Activated CD8-positive, alpha-beta T cell treated with anti-CD3 and anti-CD28 coated beads, Interleukin-2, amount 10 ng/mL, durations not matched to agents 7 days and 5 days (primary cell): ENCODE measurements at regions not wholly inside any gene's neighbourhood (a gene's known extent, or its start where the extent isn't known, plus 50 kb on each side); places are given as distances from the start of the nearest gene placed in this dataset.
"Not testable (repeated sequence)": the region's sequence is repeated elsewhere in the genome, so short reads cannot be mapped to it uniquely, and the experiment has no call there.

Source experiments
- ATAC-seq: fragments of 150-1000 bp; cut with Tn5 transposase; one replicate; pipeline ENCODE4 v1.10.0; 2021; ENCODE audit warnings: moderate library complexity
- CTCF ChIA-PET: fragments of 350-600 bp; sonication (Branson Sonifier 250); formaldehyde crosslinking; loops from one replicate; lab custom pipeline; 2021; ENCODE audit warnings: antibody characterized with exemption; lab: Charles Lee
- POLR2A ChIA-PET: fragments of 350-600 bp; sonication (Branson Sonifier 250); formaldehyde crosslinking; loops from one replicate; lab custom pipeline; 2021; ENCODE audit warnings: antibody characterized with exemption; lab: Charles Lee
- DNase-seq: peaks from one replicate; pipeline ENCODE4 v3.0.0-alpha.2; 2020
- H3K27ac Mint-ChIP-seq: one replicate; pipeline ENCODE4 v1.8.0; 2021; ENCODE audit warnings: mild to moderate bottlenecking, mixed read lengths
- H3K27me3 Mint-ChIP-seq: one replicate; pipeline ENCODE4 v1.8.0; 2021; ENCODE audit warnings: low read depth, mixed read lengths
- H3K36me3 Mint-ChIP-seq: one replicate; pipeline ENCODE4 v1.8.0; 2021; ENCODE audit warnings: low read depth, mixed read lengths
- H3K4me1 Mint-ChIP-seq: one replicate; pipeline ENCODE4 v1.8.0; 2021; ENCODE audit warnings: low read depth, mixed read lengths
- H3K4me3 Mint-ChIP-seq: one replicate; pipeline ENCODE4 v1.8.0; 2021; ENCODE audit warnings: mild to moderate bottlenecking, mixed read lengths
- H3K9me3 Mint-ChIP-seq: one replicate; pipeline ENCODE4 v1.8.0; 2022; ENCODE audit warnings: mixed read lengths; ENCODE audit not compliant: insufficient read depth

DNA sequence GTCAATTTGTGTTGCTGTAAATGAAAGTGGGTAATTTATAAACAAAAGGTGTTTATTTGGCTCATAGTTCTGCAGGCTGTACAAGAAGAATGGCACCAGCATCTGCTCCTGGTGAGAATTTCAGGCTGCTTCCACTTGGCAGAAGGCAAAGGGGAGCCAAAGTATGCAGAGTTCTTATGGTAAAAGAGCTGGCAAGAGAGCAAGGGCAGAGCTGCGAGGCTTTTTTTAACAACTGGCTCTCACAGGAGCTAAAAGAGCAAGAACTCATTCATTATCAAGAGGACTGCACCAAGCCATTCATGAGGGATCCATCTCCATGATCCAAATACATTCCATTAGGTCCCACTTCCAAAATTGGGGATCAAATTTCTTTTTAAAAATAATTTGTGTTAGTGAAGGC lies 1712.7 kb downstream of the SLITRK5 start:
- H3K4me1 Mint-ChIP-seq, result no peaks in the 10 kb centered on the region
- ChIA-PET POLR2A (no interaction called here), CTCF (interaction anchor here (0.9 kb wide), 1 partner anchor 11 kb away, joined by 3 read pairs; no protein-coding TSS in a partner anchor)
- H3K27me3 Mint-ChIP-seq, result no peaks in the 10 kb centered on the region
- no peak overlapping the region for H3K4me3 Mint-ChIP-seq
- H3K36me3 Mint-ChIP-seq, result no peaks in the 10 kb centered on the region
- no peak for ATAC-seq
- DNase-seq, result no peak
- H3K9me3 Mint-ChIP-seq, result peaks cover 9% of the 10 kb centered on the region
- H3K27ac Mint-ChIP-seq, result no peak overlapping the region

DNA sequence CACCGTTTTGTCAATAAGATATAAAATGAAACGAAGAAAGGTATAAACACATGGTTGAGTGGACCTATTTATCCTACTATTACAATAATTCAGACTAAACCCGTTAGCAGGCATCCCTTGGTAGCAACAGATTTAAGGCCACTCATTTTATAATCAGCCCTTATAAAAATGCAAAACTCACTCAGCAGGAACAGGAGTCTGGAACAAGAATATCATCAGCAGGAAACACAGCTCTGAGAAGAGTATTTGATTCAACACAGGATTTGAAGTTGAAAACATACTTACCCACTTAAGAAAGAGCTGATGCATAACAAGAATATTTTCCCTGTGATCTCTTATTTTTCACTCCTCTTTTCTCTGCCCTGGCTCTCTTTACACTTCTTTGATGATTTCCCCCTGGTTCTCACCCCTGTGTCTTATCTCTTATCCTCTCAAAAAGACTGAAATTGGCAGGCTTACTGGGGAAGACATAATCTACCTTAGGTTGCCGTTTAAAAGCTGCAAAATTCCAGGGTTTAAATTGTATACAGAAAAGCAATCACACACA lies 1722.7 kb downstream of the SLITRK5 start:
- no peaks in the 10 kb centered on the region for H3K36me3 Mint-ChIP-seq
- DNase-seq, result no peak
- ChIA-PET POLR2A (no interaction called here), CTCF (interaction anchor here (1.5 kb wide), 1 partner anchor 10 kb away, joined by 3 read pairs; no protein-coding TSS in a partner anchor)
- no peak overlapping the region for H3K27ac Mint-ChIP-seq
- no peak overlapping the region for H3K4me3 Mint-ChIP-seq
- no peak for ATAC-seq
- H3K27me3 Mint-ChIP-seq, result no peaks in the 10 kb centered on the region
- no peaks in the 10 kb centered on the region for H3K4me1 Mint-ChIP-seq
- H3K9me3 Mint-ChIP-seq, result peaks cover 3% of the 10 kb centered on the region

DNA sequence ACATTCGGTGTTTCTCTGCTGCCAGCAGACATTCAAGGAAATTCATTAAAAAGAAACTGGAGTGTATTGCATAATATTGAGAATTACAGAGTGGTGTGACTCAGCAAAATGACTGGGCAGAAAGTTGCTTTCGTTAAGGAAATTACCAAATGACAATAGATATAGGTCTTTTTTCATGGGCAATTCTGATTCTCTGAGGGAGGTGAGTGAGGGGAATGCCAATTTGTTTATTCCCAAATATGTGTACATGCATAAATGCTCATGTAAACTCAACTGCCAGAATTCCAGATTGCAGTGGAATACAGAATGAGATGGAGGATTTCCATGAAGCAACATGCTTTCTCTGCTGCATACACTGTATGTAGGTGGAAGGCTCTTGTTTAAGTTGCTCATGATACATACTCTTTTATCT lies 1730.1 kb downstream of the SLITRK5 start:
- H3K36me3 Mint-ChIP-seq, result no peaks in the 10 kb centered on the region

DNA sequence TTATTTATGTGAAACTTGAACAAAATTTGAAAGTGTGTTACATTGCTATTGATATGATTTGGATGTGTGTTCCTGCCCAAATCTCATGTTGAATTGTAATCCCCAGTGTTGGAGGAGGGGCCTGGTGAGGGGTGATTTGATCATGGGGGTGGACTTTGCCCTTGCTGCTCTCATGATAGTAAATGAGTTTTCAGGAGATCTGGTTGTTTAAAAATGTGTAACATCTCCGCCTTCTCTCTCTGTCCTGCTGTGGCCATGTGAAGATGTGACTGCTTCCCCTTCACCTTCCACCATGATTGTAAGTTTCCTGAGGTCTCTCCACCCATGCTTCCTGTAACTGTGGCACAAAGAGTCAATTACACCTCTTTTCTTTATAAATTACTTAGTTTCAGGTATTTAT lies 1731.0 kb downstream of the SLITRK5 start:
- Mint-ChIP-seq H3K4me1 (no peaks in the 10 kb centered on the region), H3K27me3 (no peaks in the 10 kb centered on the region), H3K9me3 (peaks cover 35% of the 10 kb centered on the region), H3K4me3 (no peak overlapping the region), H3K36me3 (no peaks in the 10 kb centered on the region), H3K27ac (no peak overlapping the region)
- no peak for DNase-seq
- ATAC-seq, result no peak
- CTCF ChIA-PET, result no interaction called here
- POLR2A ChIA-PET, result no interaction called here

More for the DNA sequence above, 1730.1 kb downstream of the SLITRK5 start:
- POLR2A ChIA-PET, result no interaction called here
- Mint-ChIP-seq H3K9me3 (peaks cover 35% of the 10 kb centered on the region), H3K27me3 (no peaks in the 10 kb centered on the region), H3K4me1 (no peaks in the 10 kb centered on the region), H3K27ac (no peak overlapping the region), H3K4me3 (no peak overlapping the region)
- ATAC-seq, result no peak
- CTCF ChIA-PET, result no interaction called here
- no peak for DNase-seq

DNA sequence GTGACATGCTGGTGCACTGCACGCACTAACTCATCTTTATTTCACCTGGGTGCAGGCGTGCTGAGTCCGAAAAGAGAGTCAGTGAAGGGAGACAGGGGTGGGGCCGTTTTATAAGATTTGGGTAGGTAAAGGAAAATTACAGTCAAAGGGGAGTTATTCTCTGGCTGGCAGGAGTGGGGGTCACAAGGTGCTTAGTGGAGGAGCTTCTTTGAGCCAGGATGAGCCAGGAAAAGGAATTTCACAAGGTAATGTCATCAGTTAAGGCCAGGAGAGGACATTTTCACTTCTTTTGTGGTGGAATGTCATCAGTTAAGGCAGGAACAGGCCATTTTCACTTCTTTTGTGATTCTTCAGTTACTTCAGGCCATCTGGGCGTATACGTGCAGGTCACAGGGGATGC lies 1734.9 kb downstream of the SLITRK5 start:
- H3K27ac Mint-ChIP-seq, DNase-seq, POLR2A ChIA-PET, H3K4me1 Mint-ChIP-seq, H3K27me3 Mint-ChIP-seq, H3K4me3 Mint-ChIP-seq, ATAC-seq, CTCF ChIA-PET, H3K36me3 Mint-ChIP-seq: not testable (repeated sequence)
- H3K9me3 Mint-ChIP-seq, result peaks cover 28% of the 10 kb centered on the region

DNA sequence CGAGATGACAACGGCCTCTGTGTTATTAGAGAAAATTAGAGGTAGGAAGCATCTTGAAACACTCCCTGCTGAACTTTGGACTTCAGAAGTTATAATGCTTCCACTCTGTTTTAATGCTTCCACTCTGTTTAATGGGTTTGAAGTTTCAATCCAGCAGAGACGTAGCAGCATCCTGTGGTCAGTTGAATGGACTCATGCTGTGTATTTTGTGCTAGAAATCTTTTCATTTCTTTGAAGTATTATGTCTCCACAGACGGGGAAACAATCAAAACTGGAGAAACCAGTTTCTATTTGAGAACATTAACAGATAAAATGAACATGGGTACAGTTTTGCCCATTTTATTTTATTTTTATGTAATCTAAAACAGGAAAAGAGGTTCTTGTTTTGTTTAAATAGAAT lies 1736.2 kb downstream of the SLITRK5 start:
- Mint-ChIP-seq H3K27me3 (no peaks in the 10 kb centered on the region), H3K4me3 (no peak overlapping the region), H3K27ac (no peak overlapping the region), H3K9me3 (peaks cover 21% of the 10 kb centered on the region), H3K4me1 (no peaks in the 10 kb centered on the region), H3K36me3 (no peaks in the 10 kb centered on the region)
- ChIA-PET CTCF (no interaction called here), POLR2A (no interaction called here)
- ATAC-seq (no peak), DNase-seq (no peak)

DNA sequence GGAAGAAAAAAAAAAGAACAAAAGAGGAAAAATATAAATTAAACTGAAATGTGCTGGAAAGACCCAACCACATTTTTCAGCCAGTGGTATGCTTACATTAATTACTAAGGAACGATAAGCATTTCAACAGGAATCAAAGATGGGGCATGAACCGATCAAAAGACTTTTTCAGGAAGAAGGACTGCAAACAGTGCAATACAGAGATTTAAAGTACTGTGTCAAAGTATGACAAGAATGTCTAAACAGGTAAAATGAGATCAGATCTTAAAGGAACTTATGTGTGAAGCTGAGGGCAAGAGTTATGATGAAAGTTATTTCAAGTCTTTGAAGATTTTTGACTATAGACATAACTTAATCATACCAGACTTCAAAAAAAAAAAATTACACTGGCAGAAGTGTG lies 1761.8 kb downstream of the SLITRK5 start:
- DNase-seq (no peak), ATAC-seq (no peak)
- H3K27me3 Mint-ChIP-seq, result no peaks in the 10 kb centered on the region
- H3K27ac Mint-ChIP-seq, result no peak overlapping the region
- CTCF ChIA-PET, result no interaction called here
- no peaks in the 10 kb centered on the region for H3K4me1 Mint-ChIP-seq
- POLR2A ChIA-PET, result no interaction called here
- no peak overlapping the region for H3K4me3 Mint-ChIP-seq
- H3K36me3 Mint-ChIP-seq, result no peaks in the 10 kb centered on the region
- peaks cover 20% of the 10 kb centered on the region for H3K9me3 Mint-ChIP-seq

DNA sequence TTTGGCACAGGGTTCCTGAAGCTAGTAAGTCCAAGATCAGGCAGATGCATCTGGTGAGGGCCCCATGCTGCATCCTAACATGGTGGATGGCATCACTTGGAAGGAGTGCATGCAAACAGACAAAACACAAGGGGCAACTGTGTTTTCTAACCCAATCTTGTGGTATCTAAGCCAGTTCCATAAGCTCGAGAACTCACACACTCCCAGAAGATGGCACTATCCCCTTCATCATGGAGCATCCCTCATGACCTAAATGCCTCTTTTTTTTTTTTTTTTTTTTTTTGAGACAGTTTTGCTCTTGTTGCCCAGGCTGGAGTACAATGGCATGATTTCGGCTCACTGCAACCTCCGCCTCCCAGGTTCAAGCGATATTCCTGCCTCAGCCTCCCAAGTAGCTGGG lies 1763.5 kb downstream of the SLITRK5 start:
- H3K27ac Mint-ChIP-seq, H3K27me3 Mint-ChIP-seq, H3K36me3 Mint-ChIP-seq, H3K4me3 Mint-ChIP-seq, CTCF ChIA-PET, DNase-seq, POLR2A ChIA-PET, ATAC-seq, H3K4me1 Mint-ChIP-seq: not testable (repeated sequence)
- peaks cover 16% of the 10 kb centered on the region for H3K9me3 Mint-ChIP-seq

DNA sequence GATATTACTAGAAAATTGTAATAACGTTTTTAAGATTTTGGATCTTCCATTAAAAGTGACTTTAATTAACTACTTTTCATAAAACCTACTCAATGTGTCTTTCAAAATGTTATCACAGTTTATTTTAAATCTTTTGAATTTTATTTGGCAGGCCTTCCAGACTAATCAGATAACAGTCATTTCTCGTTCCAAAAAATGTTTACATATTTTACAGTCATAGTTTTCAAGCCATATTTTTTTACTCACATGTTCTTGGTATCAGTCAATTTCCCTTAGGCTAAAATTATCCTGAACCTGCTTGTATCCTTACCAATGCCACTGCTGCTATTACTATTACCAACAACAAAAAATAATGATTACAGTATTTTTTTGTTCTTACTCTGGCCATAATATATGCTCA lies 1783.5 kb downstream of the SLITRK5 start:
- POLR2A ChIA-PET, result no interaction called here
- DNase-seq (no peak), ATAC-seq (no peak)
- Mint-ChIP-seq H3K4me1 (no peaks in the 10 kb centered on the region), H3K27ac (no peak overlapping the region), H3K4me3 (no peak overlapping the region), H3K36me3 (no peaks in the 10 kb centered on the region), H3K27me3 (no peaks in the 10 kb centered on the region), H3K9me3 (peaks cover 9% of the 10 kb centered on the region)
- CTCF ChIA-PET, result no interaction called here

DNA sequence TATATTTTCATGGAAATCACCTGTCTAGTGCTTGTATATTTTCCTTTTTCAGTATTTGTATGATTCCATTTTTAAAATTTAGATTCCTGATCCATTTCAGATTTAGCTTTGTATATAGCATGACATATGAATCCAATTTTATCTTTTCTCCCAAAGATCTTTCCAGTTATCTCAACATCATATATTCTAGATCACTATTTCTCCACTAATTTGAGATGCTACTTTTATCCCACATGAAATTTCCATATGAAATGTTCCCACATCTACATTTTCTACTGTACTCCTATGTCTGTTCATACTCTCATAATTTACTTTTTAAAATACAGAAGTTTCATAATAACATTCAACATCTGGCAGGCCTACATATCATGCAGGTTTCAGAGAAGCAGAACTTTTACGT lies 1784.1 kb downstream of the SLITRK5 start:
- no peaks in the 10 kb centered on the region for H3K36me3 Mint-ChIP-seq
- ChIA-PET CTCF (no interaction called here), POLR2A (no interaction called here)
- H3K4me3 Mint-ChIP-seq, result no peak overlapping the region
- DNase-seq (no peak), ATAC-seq (no peak)
- H3K27ac Mint-ChIP-seq, result no peak overlapping the region
- H3K4me1 Mint-ChIP-seq, result no peaks in the 10 kb centered on the region
- peaks cover 9% of the 10 kb centered on the region for H3K9me3 Mint-ChIP-seq
- no peaks in the 10 kb centered on the region for H3K27me3 Mint-ChIP-seq

DNA sequence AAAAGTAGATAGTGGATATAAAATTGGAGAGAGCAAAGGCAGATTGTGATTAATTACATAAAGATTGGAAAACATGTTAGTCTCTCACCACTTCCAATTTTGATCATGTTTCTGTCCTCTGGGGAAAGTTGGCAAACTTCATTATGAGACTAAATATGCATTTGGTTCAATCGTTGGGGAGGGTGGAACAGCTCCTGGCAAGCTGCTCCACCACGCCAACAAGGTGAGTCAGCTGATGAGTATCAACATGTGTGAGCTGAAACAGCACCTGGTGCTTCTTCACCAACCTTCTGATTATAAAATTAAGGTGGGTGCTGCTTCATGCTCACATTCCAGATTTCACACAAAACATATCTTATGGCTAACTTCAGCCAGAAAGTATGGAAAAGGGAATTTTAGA lies 1784.6 kb downstream of the SLITRK5 start:
- Mint-ChIP-seq H3K27ac (no peak overlapping the region), H3K4me3 (no peak overlapping the region), H3K4me1 (no peaks in the 10 kb centered on the region), H3K27me3 (no peaks in the 10 kb centered on the region), H3K36me3 (no peaks in the 10 kb centered on the region), H3K9me3 (peaks cover 9% of the 10 kb centered on the region)
- ATAC-seq (no peak), DNase-seq (no peak)
- POLR2A ChIA-PET, result no interaction called here
- CTCF ChIA-PET, result no interaction called here

DNA sequence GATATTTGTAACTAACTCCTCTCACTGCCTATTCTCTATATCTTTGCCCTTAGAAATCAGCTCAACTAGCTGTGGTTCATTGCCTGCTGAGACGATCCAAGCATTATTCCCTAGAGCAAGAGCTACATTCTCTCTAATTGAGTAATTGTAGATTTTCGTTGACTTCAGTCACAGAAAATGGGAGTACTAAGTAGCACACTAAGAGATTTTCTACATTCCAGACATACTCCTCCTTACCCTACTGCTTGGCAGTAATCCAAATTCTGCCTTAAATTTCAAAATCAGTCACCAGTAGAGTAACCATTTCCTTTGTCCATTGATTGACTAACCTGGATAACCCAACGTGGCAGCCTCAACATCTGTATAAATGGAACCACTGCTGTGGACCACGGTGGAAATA lies 1786.8 kb downstream of the SLITRK5 start:
- CTCF ChIA-PET, result no interaction called here
- ATAC-seq (no peak), DNase-seq (no peak)
- Mint-ChIP-seq H3K9me3 (peaks cover 17% of the 10 kb centered on the region), H3K4me3 (no peak overlapping the region), H3K27me3 (no peaks in the 10 kb centered on the region), H3K27ac (no peak overlapping the region), H3K4me1 (no peaks in the 10 kb centered on the region), H3K36me3 (no peaks in the 10 kb centered on the region)
- POLR2A ChIA-PET, result no interaction called here

DNA sequence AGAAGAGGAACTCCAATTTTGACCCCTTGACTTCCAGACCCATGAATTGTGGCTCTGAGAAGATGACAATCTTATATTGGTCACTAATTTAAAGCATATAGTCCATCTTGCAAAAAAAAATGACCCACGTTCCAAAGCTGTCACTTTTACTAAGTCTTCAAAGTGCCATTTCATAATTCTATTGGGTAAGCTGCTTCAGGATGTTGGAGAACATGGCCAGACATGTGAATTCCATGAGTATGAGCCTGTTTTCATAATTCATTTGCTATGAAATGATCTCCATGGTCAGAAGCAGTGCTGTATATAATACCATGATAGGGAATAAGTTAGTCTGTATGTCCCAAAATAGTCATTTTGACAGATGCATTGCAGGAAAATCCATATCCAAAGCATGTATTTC lies 1787.3 kb downstream of the SLITRK5 start:
- no peak overlapping the region for H3K4me3 Mint-ChIP-seq
- peaks cover 17% of the 10 kb centered on the region for H3K9me3 Mint-ChIP-seq
- CTCF ChIA-PET, result no interaction called here
- H3K27me3 Mint-ChIP-seq, result no peaks in the 10 kb centered on the region
- H3K27ac Mint-ChIP-seq, result no peak overlapping the region
- no peaks in the 10 kb centered on the region for H3K4me1 Mint-ChIP-seq
- no peaks in the 10 kb centered on the region for H3K36me3 Mint-ChIP-seq
- DNase-seq (no peak), ATAC-seq (no peak)
- POLR2A ChIA-PET, result no interaction called here
